Upper lobe of left lung (tissue), 4 donors: ENCODE measurements at regions not wholly inside any gene's neighbourhood (a gene's known extent, or its start where the extent isn't known, plus 50 kb on each side); places are given as distances from the start of the nearest gene placed in this dataset.

Experiments
- CTCF ChIP-seq, 6 experiments: fragments of 450-650 bp in 4 of 6; fragments of 200-600 bp in 2 of 6; sonication (generic) in 2 of 6; IDR thresholded peaks; one replicate each; pipeline ENCODE4 v1.5.1; 2016 to 2019; ENCODE audit warnings: antibody characterized with exemption in 6 of 6
- EP300 ChIP-seq, 4 donors: sonication (generic); formaldehyde crosslinking; IDR thresholded peaks; one replicate each; pipeline ENCODE4 v1.5.1; 2017; ENCODE audit warnings: antibody characterized with exemption in 4 of 4, control low read depth in 2 of 4
- POLR2A ChIP-seq, 4 donors: fragments of 450-650 bp; IDR thresholded peaks; one replicate each; pipeline ENCODE4 v1.5.1; 2016 to 2017; ENCODE audit warnings: antibody characterized with exemption in 4 of 4, mild to moderate bottlenecking in 2 of 4
- POLR2AphosphoS5 ChIP-seq, 2 donors: sonication (generic); formaldehyde crosslinking; IDR thresholded peaks; one replicate each; pipeline ENCODE4 v1.5.1; 2017; ENCODE audit warnings: antibody characterized with exemption in 2 of 2

- TF ChIP-seq CTCF (IDR thresholded peaks at IDR 0.05) = no peak
- TF ChIP-seq POLR2AphosphoS5 (IDR thresholded peaks at IDR 0.05) = no peak
- TF ChIP-seq POLR2A (IDR thresholded peaks at IDR 0.05) = no peak
- no peak for TF ChIP-seq EP300 (IDR thresholded peaks at IDR 0.05)
Measured at GRCh38 chr10:62718585-62718984, 85.9 kb upstream of the ADO start.
